Adrenal gland (tissue), 9 donors: ENCODE measurements at regions not wholly inside any gene's neighbourhood (a gene's known extent, or its start where the extent isn't known, plus 50 kb on each side); places are given as distances from the start of the nearest gene placed in this dataset.

Source experiments
- DNase-seq, 7 donors: peaks; one replicate each; pipeline ENCODE4 v3.0.0-alpha.2; 2019 to 2020
- H3K27ac ChIP-seq, 5 donors: fragments of 200-600 bp; sonication (generic) in 4 of 5; 1 replicate in 3 of 5; 2 replicates in 2 of 5; pipeline versions ENCODE4 v1.5.1 to v1.8.0; 2016 to 2020; ENCODE audit warnings: mild to moderate bottlenecking in 1 of 5
- H3K27me3 ChIP-seq: fragments of 200-600 bp; 2 replicates; pipeline ENCODE4 v1.8.0; 2021
- H3K36me3 ChIP-seq, 2 donors: fragments of 200-600 bp; replicated peaks in 1 of 2; 1 replicate in 1 of 2; 2 replicates in 1 of 2; pipeline versions ENCODE4 v1.5.1 to v1.8.0; 2018 to 2022
- H3K4me1 ChIP-seq, 2 donors: fragments of 200-600 bp; replicated peaks in 1 of 2; 1 replicate in 1 of 2; 2 replicates in 1 of 2; pipeline versions ENCODE4 v1.5.1 to v1.8.0; 2018 to 2021
- H3K4me3 ChIP-seq, 4 donors: fragments of 200-600 bp; sonication (generic) in 3 of 4; one replicate each; pipeline ENCODE4 v1.5.1; 2016 to 2018
- H3K9me3 ChIP-seq, 3 donors: fragments of 200-600 bp; sonication (generic) in 1 of 3; replicated peaks in 1 of 3; 1 replicate in 2 of 3; 2 replicates in 1 of 3; pipeline versions ENCODE4 v1.5.1 to v1.8.0; 2016 to 2021
- POLR2A ChIP-seq, 2 donors: fragments of 450-650 bp; IDR thresholded peaks; one replicate each; pipeline ENCODE4 v1.6.1; 2017; ENCODE audit warnings: antibody characterized with exemption in 2 of 2, mild to moderate bottlenecking in 2 of 2, moderate library complexity in 1 of 2
- WGBS, 4 donors: extraction: QIAGEN DNeasy Blood & Tissue Kit in 2 of 4; methylation state at CpG; one replicate each; pipeline versions ENCODE4 v1.1.5 to v1.1.7; 2013 to 2017; 5-methylcytosine and 5-hydroxymethylcytosine counted together
- intact Hi-C, 2 donors: fragments of 100-400 bp; cut with DNase I; formaldehyde crosslinking; loops; one replicate each; pipeline versions ENCODE4 v1.14.1 to v1.15.0; 2022 to 2023
- TF ChIP-seq, protein P1 (sequence below), 6 experiments: fragments of 450-650 bp in 4 of 6; fragments of 200-600 bp in 2 of 6; sonication (generic) in 1 of 6; IDR thresholded peaks; 1 replicate in 5 of 6; 2 replicates in 1 of 6; pipeline versions ENCODE4 v1.5.1 to v1.8.0; 2016 to 2021; ENCODE audit warnings: antibody characterized with exemption in 6 of 6, mild to moderate bottlenecking in 2 of 6, moderate library complexity in 1 of 6
- donor health status: healthy with polysubstance abuse.
- donor health status: Bipolar disorder and iron deficiency.
- donor health status: DM: yes; HTN: yes; CAD: no.
- donor health status: DM: no; HTN: no; CAD: no.
- donor health status: DM: no; HTN: no; CAD: no.

DNA sequence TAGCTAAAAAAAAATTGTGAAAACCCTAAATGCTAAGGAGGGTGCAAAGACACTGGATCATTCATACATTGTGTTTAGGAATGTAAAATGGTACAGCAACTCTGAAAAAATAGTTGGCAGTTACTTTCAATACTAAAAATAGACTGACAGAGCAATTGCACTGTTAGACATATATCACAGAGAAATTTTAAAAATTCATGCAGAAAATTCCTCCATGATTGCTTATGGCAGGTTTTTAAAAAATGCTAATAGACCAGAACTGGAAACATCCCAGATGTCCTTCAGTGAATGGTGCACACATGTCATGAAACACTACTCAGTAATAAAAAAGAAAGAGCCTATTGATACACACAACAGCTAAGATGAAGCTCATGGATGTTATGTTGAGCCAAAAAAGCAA is 349.8 kb upstream of the DAB2 start:
- intact Hi-C loops = no loop called here

DNA sequence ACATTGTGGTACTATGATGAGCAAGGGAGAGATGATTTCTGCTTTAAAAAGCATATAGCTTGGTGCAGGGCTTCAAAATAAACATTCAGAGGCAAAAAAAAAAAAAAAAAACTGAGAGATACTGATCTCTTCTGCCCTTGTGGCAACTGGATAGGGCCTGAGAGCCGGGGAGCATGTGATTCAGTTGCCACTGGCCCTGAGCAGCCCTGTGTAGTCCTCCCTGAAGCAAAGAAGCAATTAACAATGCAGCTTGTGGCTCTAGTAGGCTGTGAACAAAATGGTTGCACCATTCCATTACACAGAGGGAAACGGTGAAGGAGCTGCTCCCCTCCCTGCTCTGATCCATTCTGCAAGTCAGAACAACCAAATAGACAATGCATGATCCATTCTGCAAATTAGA is 347.5 kb upstream of the DAB2 start:
- TF ChIP-seq, protein P1, sequence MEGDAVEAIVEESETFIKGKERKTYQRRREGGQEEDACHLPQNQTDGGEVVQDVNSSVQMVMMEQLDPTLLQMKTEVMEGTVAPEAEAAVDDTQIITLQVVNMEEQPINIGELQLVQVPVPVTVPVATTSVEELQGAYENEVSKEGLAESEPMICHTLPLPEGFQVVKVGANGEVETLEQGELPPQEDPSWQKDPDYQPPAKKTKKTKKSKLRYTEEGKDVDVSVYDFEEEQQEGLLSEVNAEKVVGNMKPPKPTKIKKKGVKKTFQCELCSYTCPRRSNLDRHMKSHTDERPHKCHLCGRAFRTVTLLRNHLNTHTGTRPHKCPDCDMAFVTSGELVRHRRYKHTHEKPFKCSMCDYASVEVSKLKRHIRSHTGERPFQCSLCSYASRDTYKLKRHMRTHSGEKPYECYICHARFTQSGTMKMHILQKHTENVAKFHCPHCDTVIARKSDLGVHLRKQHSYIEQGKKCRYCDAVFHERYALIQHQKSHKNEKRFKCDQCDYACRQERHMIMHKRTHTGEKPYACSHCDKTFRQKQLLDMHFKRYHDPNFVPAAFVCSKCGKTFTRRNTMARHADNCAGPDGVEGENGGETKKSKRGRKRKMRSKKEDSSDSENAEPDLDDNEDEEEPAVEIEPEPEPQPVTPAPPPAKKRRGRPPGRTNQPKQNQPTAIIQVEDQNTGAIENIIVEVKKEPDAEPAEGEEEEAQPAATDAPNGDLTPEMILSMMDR (IDR thresholded peaks at IDR 0.05) = no peak
- no peak for TF ChIP-seq POLR2A (IDR thresholded peaks at IDR 0.05)
- 53 to 67% (median 59%) methylated on average over 2 of the region's 2 CpGs for WGBS, 4 donors
- no peaks in the 10 kb centered on the region for H3K36me3 ChIP-seq
- H3K9me3 ChIP-seq = no peaks in the 10 kb centered on the region
- intact Hi-C loops = no loop called here
- H3K27me3 ChIP-seq = no peaks in the 10 kb centered on the region
- H3K4me1 ChIP-seq = no peaks in the 10 kb centered on the region
- no peak overlapping the region for H3K4me3 ChIP-seq
- no peak overlapping the region for H3K27ac ChIP-seq
- DNase-seq = no peak

More for the DNA sequence above, 349.8 kb upstream of the DAB2 start:
- H3K36me3 ChIP-seq = no peaks in the 10 kb centered on the region
- no peak for TF ChIP-seq POLR2A (IDR thresholded peaks at IDR 0.05)
- TF ChIP-seq, protein P1 (IDR thresholded peaks at IDR 0.05) = no peak
- DNase-seq = no peak
- no peak overlapping the region for H3K27ac ChIP-seq
- no peaks in the 10 kb centered on the region for H3K9me3 ChIP-seq
- H3K4me1 ChIP-seq = no peaks in the 10 kb centered on the region
- no peaks in the 10 kb centered on the region for H3K27me3 ChIP-seq
- no peak overlapping the region for H3K4me3 ChIP-seq

DNA sequence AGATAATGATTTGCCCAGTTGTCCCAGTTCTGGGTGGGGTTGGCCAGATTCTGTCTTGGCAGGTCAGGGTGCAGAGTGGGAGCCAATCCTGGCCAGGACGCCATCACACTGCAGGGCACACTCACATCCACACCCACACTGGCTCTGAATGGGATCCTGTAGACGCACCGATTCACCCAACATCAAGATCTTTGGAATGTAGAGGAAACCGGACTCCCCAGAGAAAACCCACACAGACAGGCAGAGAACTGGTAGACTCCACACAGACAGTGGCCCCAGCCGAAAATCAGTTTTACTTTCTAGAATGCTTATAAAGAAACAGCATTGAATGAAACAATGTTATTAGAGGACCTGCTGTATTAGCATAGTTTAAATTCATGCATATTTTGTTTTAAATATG is 343.1 kb upstream of the DAB2 start:
- Histone ChIP-seq H3K4me3 (no peak overlapping the region), H3K27me3 (no peaks in the 10 kb centered on the region), H3K9me3 (no peaks in the 10 kb centered on the region), H3K36me3 (no peaks in the 10 kb centered on the region), H3K27ac (no peak overlapping the region), H3K4me1 (no peaks in the 10 kb centered on the region)
- no peak for TF ChIP-seq POLR2A (IDR thresholded peaks at IDR 0.05)
- TF ChIP-seq, protein P1 (IDR thresholded peaks at IDR 0.05) = no peak
- intact Hi-C loops = no loop called here
- WGBS, 4 donors = 68 to 78% (median 76%) methylated on average over 5 of the region's 5 CpGs
- no peak for DNase-seq

DNA sequence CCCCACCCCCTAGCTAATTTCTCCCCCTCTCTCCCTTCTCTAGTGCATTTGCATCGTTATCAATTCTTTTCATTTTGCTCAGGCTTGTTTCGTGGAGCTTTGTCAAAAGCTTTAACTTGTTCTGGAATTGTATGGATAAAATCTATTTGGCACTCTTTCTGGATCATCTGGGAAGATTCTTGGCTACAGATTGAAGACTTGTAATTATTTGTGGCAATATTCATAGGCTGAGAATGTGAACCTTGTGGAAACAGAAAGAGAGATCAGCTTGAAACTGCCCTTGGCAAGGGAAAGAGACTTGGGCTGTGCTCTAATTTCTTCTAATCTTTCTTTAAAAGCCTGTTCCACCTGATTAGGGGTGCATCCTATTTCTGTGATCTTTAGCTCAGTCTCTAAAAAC is 340.6 kb upstream of the DAB2 start:
- no peak for DNase-seq
- intact Hi-C loops = no loop called here
- no peaks in the 10 kb centered on the region for H3K27me3 ChIP-seq
- 48 to 63% (median 58%) methylated on average over 2 of the region's 2 CpGs for WGBS, 4 donors
- TF ChIP-seq, protein P1 (IDR thresholded peaks at IDR 0.05) = no peak
- TF ChIP-seq POLR2A (IDR thresholded peaks at IDR 0.05) = no peak
- no peaks in the 10 kb centered on the region for H3K4me1 ChIP-seq
- no peak overlapping the region for H3K4me3 ChIP-seq
- no peaks in the 10 kb centered on the region for H3K9me3 ChIP-seq
- no peaks in the 10 kb centered on the region for H3K36me3 ChIP-seq
- no peak overlapping the region for H3K27ac ChIP-seq
